Kidney epithelial cell (primary cell): ENCODE measurements at regions not wholly inside any gene's neighbourhood (a gene's known extent, or its start where the extent isn't known, plus 50 kb on each side); places are given as distances from the start of the nearest gene placed in this dataset.

Experiments used
- DNase-seq: peaks from one replicate; pipeline ENCODE4 v3.0.0-alpha.2; 2010; ENCODE audit warnings: low read depth
- H3K27me3 ChIP-seq: 2 replicates; pipeline ENCODE4 v1.6.0; 2011; ENCODE audit warnings: low read length; ENCODE audit not compliant: control insufficient read depth, insufficient read depth
- H3K36me3 ChIP-seq: 2 replicates; pipeline ENCODE4 v1.5.1; 2011; ENCODE audit warnings: low read length; ENCODE audit not compliant: control insufficient read depth, insufficient read depth
- H3K4me3 ChIP-seq: 2 replicates; pipeline ENCODE4 v1.5.1; 2011; ENCODE audit warnings: low read depth, mild to moderate bottlenecking, control low read depth, low read length
- CTCF ChIP-seq: IDR thresholded peaks from 2 replicates; pipeline ENCODE4 v1.5.1; 2011; ENCODE audit warnings: mild to moderate bottlenecking, moderate library complexity, low read length, control low read depth, inconsistent platforms; ENCODE audit not compliant: insufficient read depth, poor library complexity, severe bottlenecking

- no peak overlapping the region for H3K4me3 ChIP-seq
These were observed 256.9 kb downstream of the GPATCH2 start for GRCh38 chr1:217373761-217374701.

GRCh38 chr1:217372049-217372970 lies 258.6 kb downstream of the GPATCH2 start:
- H3K36me3 ChIP-seq, result no peaks in the 10 kb centered on the region
- DNase-seq, result no peak
- TF ChIP-seq CTCF, result no peak
- H3K4me3 ChIP-seq, result no peak overlapping the region
- H3K27me3 ChIP-seq, result no peaks in the 10 kb centered on the region

More at GRCh38 chr1:217373761-217374701, 256.9 kb downstream of the GPATCH2 start:
- no peaks in the 10 kb centered on the region for H3K27me3 ChIP-seq
- no peak for DNase-seq
- no peak for TF ChIP-seq CTCF
- no peaks in the 10 kb centered on the region for H3K36me3 ChIP-seq

GRCh38 chr1:217370757-217371156 lies 260.1 kb downstream of the GPATCH2 start:
- TF ChIP-seq CTCF, result no peak
- no peak for DNase-seq
- no peaks in the 10 kb centered on the region for H3K36me3 ChIP-seq
- H3K27me3 ChIP-seq, result no peaks in the 10 kb centered on the region
- H3K4me3 ChIP-seq, result no peak overlapping the region

GRCh38 chr1:217369996-217370551 lies 260.8 kb downstream of the GPATCH2 start:
- no peak for DNase-seq
- no peak for TF ChIP-seq CTCF
- no peaks in the 10 kb centered on the region for H3K36me3 ChIP-seq
- no peaks in the 10 kb centered on the region for H3K27me3 ChIP-seq
- H3K4me3 ChIP-seq, result no peak overlapping the region

GRCh38 chr1:217369271-217369981 lies 261.5 kb downstream of the GPATCH2 start:
- no peak for TF ChIP-seq CTCF
- DNase-seq, result no peak
- H3K27me3 ChIP-seq, result no peaks in the 10 kb centered on the region
- no peak overlapping the region for H3K4me3 ChIP-seq
- no peaks in the 10 kb centered on the region for H3K36me3 ChIP-seq
